ENCODE measurements at regions not wholly inside any gene's neighbourhood (a gene's known extent, or its start where the extent isn't known, plus 50 kb on each side); places are given as distances from the start of the nearest gene placed in this dataset.

- no peaks in the 10 kb centered on the region for H3K27me3 ChIP-seq (ENCODE audit: insufficient read depth, low read length, poor library complexity)
- H2BK5ac ChIP-seq (ENCODE audit: low read length): no peak overlapping the region
- H2AK5ac ChIP-seq (ENCODE audit: low read length): no peak overlapping the region
- DNase-seq: no peak
- no peaks in the 10 kb centered on the region for H3K36me3 ChIP-seq (ENCODE audit: control insufficient read depth, insufficient read depth, low read length)
- H3K23ac ChIP-seq (ENCODE audit: low read length): no peak overlapping the region
- no peak overlapping the region for H3K9ac ChIP-seq (ENCODE audit: low read length)
- no peaks in the 10 kb centered on the region for H3K79me1 ChIP-seq (ENCODE audit: low read length)
- H3K56ac ChIP-seq (ENCODE audit: low read length): no peak overlapping the region
- no peaks in the 10 kb centered on the region for H3K4me1 ChIP-seq (ENCODE audit: control insufficient read depth, low read depth, low read length)
- H2BK15ac ChIP-seq (replicated peaks; ENCODE audit: low read depth): no peak overlapping the region
- no peak overlapping the region for H4K8ac ChIP-seq (ENCODE audit: low read depth, low read length)
- no peak overlapping the region for H3K27ac ChIP-seq (ENCODE audit: low read depth, low read length)
- H2BK120ac ChIP-seq (ENCODE audit: low read depth, low read length): no peak overlapping the region
- H3K4me2 ChIP-seq (ENCODE audit: low read length): no peak overlapping the region
- no peak overlapping the region for H3K4me3 ChIP-seq (ENCODE audit: low read length)
- H4K5ac ChIP-seq (ENCODE audit: low read length): no peak overlapping the region
- no peak overlapping the region for H3K18ac ChIP-seq (ENCODE audit: low read length)
- no peak overlapping the region for H3K4ac ChIP-seq (ENCODE audit: low read depth, low read length)
- no CpG with 5 or more reads among the region's 1 CpG for WGBS (ENCODE audit: extremely low coverage, insufficient coverage, low lambda C conversion rate)
- no peaks in the 10 kb centered on the region for H3K79me2 ChIP-seq (ENCODE audit: control insufficient read depth, insufficient read depth, low read length)
These were observed 134.8 kb upstream of the ABI3BP start for GRCh38 chr3:101128001-101128400.

DNA sequence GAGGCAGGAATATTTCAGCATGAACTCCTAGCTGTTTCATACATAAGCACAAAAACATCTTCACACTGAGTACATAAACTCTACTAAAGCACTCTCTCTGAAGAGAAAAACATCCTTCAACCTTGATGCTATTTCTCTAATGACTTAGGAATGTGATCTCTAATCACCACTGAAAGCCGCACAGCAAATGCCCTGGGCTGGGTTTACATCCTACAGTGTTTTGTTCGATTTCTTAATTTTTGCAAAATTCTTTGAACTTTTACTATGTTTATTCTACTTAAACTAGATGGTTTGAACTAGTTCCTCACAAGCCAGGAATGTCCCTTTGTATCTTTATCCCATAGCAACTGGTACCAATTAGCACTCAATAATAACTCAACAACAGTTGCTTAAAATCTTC lies 130.9 kb upstream of the ABI3BP start:
- no peak overlapping the region for H3K56ac ChIP-seq (ENCODE audit: low read length)
- no peak overlapping the region for H2BK5ac ChIP-seq (ENCODE audit: low read length)
- H3K4ac ChIP-seq (ENCODE audit: low read depth, low read length): no peak overlapping the region
- H4K8ac ChIP-seq (ENCODE audit: low read depth, low read length): no peak overlapping the region
- no peak overlapping the region for H3K9ac ChIP-seq (ENCODE audit: low read length)
- no peak overlapping the region for H2BK15ac ChIP-seq (replicated peaks; ENCODE audit: low read depth)
- no peaks in the 10 kb centered on the region for H3K27me3 ChIP-seq (ENCODE audit: insufficient read depth, low read length, poor library complexity)
- no peak overlapping the region for H4K5ac ChIP-seq (ENCODE audit: low read length)
- H3K4me1 ChIP-seq (ENCODE audit: control insufficient read depth, low read depth, low read length): no peaks in the 10 kb centered on the region
- WGBS (ENCODE audit: extremely low coverage, insufficient coverage, low lambda C conversion rate): no CpG with 5 or more reads among the region's 2 CpGs
- no peaks in the 10 kb centered on the region for H3K79me1 ChIP-seq (ENCODE audit: low read length)
- no peaks in the 10 kb centered on the region for H3K36me3 ChIP-seq (ENCODE audit: control insufficient read depth, insufficient read depth, low read length)
- H3K4me2 ChIP-seq (ENCODE audit: low read length): no peak overlapping the region
- no peak overlapping the region for H2BK120ac ChIP-seq (ENCODE audit: low read depth, low read length)
- no peak overlapping the region for H2AK5ac ChIP-seq (ENCODE audit: low read length)
- no peak overlapping the region for H3K4me3 ChIP-seq (ENCODE audit: low read length)
- no peak overlapping the region for H3K23ac ChIP-seq (ENCODE audit: low read length)
- no peak overlapping the region for H3K18ac ChIP-seq (ENCODE audit: low read length)
- H3K27ac ChIP-seq (ENCODE audit: low read depth, low read length): no peak overlapping the region
- no peak for DNase-seq
- H3K79me2 ChIP-seq (ENCODE audit: control insufficient read depth, insufficient read depth, low read length): no peaks in the 10 kb centered on the region

- no peak overlapping the region for H2AK5ac ChIP-seq (ENCODE audit: low read length)
- DNase-seq: no peak
- H3K56ac ChIP-seq (ENCODE audit: low read length): no peak overlapping the region
- no peak overlapping the region for H3K23ac ChIP-seq (ENCODE audit: low read length)
- no peak overlapping the region for H3K18ac ChIP-seq (ENCODE audit: low read length)
- H2BK5ac ChIP-seq (ENCODE audit: low read length): no peak overlapping the region
- no peak overlapping the region for H4K8ac ChIP-seq (ENCODE audit: low read depth, low read length)
- H4K5ac ChIP-seq (ENCODE audit: low read length): no peak overlapping the region
- H3K4me3 ChIP-seq (ENCODE audit: low read length): no peak overlapping the region
- H2BK120ac ChIP-seq (ENCODE audit: low read depth, low read length): no peak overlapping the region
- no peaks in the 10 kb centered on the region for H3K36me3 ChIP-seq (ENCODE audit: control insufficient read depth, insufficient read depth, low read length)
- no peaks in the 10 kb centered on the region for H3K79me1 ChIP-seq (ENCODE audit: low read length)
- H3K9ac ChIP-seq (ENCODE audit: low read length): no peak overlapping the region
- H3K4ac ChIP-seq (ENCODE audit: low read depth, low read length): no peak overlapping the region
- no peaks in the 10 kb centered on the region for H3K79me2 ChIP-seq (ENCODE audit: control insufficient read depth, insufficient read depth, low read length)
- no peak overlapping the region for H3K4me2 ChIP-seq (ENCODE audit: low read length)
- WGBS (ENCODE audit: extremely low coverage, insufficient coverage, low lambda C conversion rate): no CpG with 5 or more reads among the region's 2 CpGs
- H2BK15ac ChIP-seq (replicated peaks; ENCODE audit: low read depth): no peak overlapping the region
- H3K4me1 ChIP-seq (ENCODE audit: control insufficient read depth, low read depth, low read length): no peaks in the 10 kb centered on the region
- no peak overlapping the region for H3K27ac ChIP-seq (ENCODE audit: low read depth, low read length)
- H3K27me3 ChIP-seq (ENCODE audit: insufficient read depth, low read length, poor library complexity): no peaks in the 10 kb centered on the region
These were observed 129.9 kb upstream of the ABI3BP start for GRCh38 chr3:101123081-101123480.

DNA sequence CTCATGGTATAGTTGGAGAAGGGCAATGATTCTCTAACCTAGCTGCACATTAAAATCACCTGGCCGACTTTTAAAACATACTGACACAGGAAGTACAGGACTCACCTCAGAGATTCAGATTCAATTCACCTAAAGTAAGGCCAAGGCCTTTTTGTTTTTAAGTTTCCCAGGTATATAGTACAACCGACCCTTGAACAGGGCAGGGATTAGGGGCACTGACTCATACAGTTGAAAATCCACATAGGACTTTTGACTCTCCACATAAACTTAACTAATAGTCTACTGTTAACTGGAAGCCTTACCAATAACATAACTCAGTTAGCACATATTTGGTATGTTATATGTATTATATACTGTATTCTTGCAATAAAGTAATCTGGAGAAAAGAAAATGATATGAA lies 129.5 kb upstream of the ABI3BP start:
- no peak for DNase-seq
- Histone ChIP-seq H3K79me1 (ENCODE audit: low read length) (no peaks in the 10 kb centered on the region), H3K27me3 (ENCODE audit: insufficient read depth, low read length, poor library complexity) (no peaks in the 10 kb centered on the region), H3K79me2 (ENCODE audit: control insufficient read depth, insufficient read depth, low read length) (no peaks in the 10 kb centered on the region), H3K56ac (ENCODE audit: low read length) (no peak overlapping the region), H4K8ac (ENCODE audit: low read depth, low read length) (no peak overlapping the region), H3K18ac (ENCODE audit: low read length) (no peak overlapping the region), H3K4me3 (ENCODE audit: low read length) (no peak overlapping the region), H3K36me3 (ENCODE audit: control insufficient read depth, insufficient read depth, low read length) (no peaks in the 10 kb centered on the region), H2BK5ac (ENCODE audit: low read length) (no peak overlapping the region), H2AK5ac (ENCODE audit: low read length) (no peak overlapping the region), H3K27ac (ENCODE audit: low read depth, low read length) (no peak overlapping the region), H3K23ac (ENCODE audit: low read length) (no peak overlapping the region), H4K5ac (ENCODE audit: low read length) (no peak overlapping the region), H3K4me1 (ENCODE audit: control insufficient read depth, low read depth, low read length) (no peaks in the 10 kb centered on the region), H3K4ac (ENCODE audit: low read depth, low read length) (no peak overlapping the region), H2BK120ac (ENCODE audit: low read depth, low read length) (no peak overlapping the region), H2BK15ac (replicated peaks; ENCODE audit: low read depth) (no peak overlapping the region), H3K9ac (ENCODE audit: low read length) (no peak overlapping the region), H3K4me2 (ENCODE audit: low read length) (no peak overlapping the region)
- WGBS (ENCODE audit: extremely low coverage, insufficient coverage, low lambda C conversion rate): no CpG with 5 or more reads among the region's 2 CpGs

DNA sequence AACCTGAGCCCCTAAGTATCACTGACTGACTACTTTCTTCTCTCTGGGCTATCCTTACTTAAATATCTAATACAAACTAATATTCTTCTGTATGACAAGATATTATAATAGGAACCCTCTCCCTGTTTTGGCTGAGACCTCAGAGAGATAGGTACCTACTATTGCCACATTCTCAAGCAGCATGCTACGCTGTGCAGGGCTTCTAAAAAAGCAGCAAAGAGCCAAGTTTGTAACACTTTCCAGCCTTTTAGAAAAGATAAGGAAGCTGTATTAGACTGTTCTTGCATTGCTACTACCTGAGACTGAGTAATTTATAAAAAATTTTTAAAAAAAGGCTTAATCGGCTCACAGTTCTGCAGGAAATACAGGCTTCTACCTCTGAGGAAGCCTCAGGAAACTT lies 126.8 kb upstream of the ABI3BP start:
- H3K23ac ChIP-seq (ENCODE audit: low read length): no peak overlapping the region
- H3K36me3 ChIP-seq (ENCODE audit: control insufficient read depth, insufficient read depth, low read length): no peaks in the 10 kb centered on the region
- H2BK15ac ChIP-seq (replicated peaks; ENCODE audit: low read depth): no peak overlapping the region
- H2BK5ac ChIP-seq (ENCODE audit: low read length): no peak overlapping the region
- H4K8ac ChIP-seq (ENCODE audit: low read depth, low read length): no peak overlapping the region
- no peaks in the 10 kb centered on the region for H3K4me1 ChIP-seq (ENCODE audit: control insufficient read depth, low read depth, low read length)
- no CpG with 5 or more reads among the region's 2 CpGs for WGBS (ENCODE audit: extremely low coverage, insufficient coverage, low lambda C conversion rate)
- no peak overlapping the region for H3K27ac ChIP-seq (ENCODE audit: low read depth, low read length)
- no peak overlapping the region for H3K4me2 ChIP-seq (ENCODE audit: low read length)
- H3K4ac ChIP-seq (ENCODE audit: low read depth, low read length): no peak overlapping the region
- DNase-seq: no peak
- H3K9ac ChIP-seq (ENCODE audit: low read length): no peak overlapping the region
- no peak overlapping the region for H3K18ac ChIP-seq (ENCODE audit: low read length)
- H3K27me3 ChIP-seq (ENCODE audit: insufficient read depth, low read length, poor library complexity): no peaks in the 10 kb centered on the region
- no peak overlapping the region for H4K5ac ChIP-seq (ENCODE audit: low read length)
- no peaks in the 10 kb centered on the region for H3K79me2 ChIP-seq (ENCODE audit: control insufficient read depth, insufficient read depth, low read length)
- H2AK5ac ChIP-seq (ENCODE audit: low read length): no peak overlapping the region
- no peak overlapping the region for H3K4me3 ChIP-seq (ENCODE audit: low read length)
- no peak overlapping the region for H2BK120ac ChIP-seq (ENCODE audit: low read depth, low read length)
- H3K79me1 ChIP-seq (ENCODE audit: low read length): no peaks in the 10 kb centered on the region
- no peak overlapping the region for H3K56ac ChIP-seq (ENCODE audit: low read length)

GRCh38 chr3:101119535-101119934 lies 126.3 kb upstream of the ABI3BP start:
- no peaks in the 10 kb centered on the region for H3K27me3 ChIP-seq (ENCODE audit: insufficient read depth, low read length, poor library complexity)
- no peak overlapping the region for H4K5ac ChIP-seq (ENCODE audit: low read length)
- H2BK120ac ChIP-seq (ENCODE audit: low read depth, low read length): no peak overlapping the region
- H3K27ac ChIP-seq (ENCODE audit: low read depth, low read length): no peak overlapping the region
- no peak overlapping the region for H3K9ac ChIP-seq (ENCODE audit: low read length)
- H3K56ac ChIP-seq (ENCODE audit: low read length): no peak overlapping the region
- no peak overlapping the region for H2AK5ac ChIP-seq (ENCODE audit: low read length)
- no peak overlapping the region for H3K4ac ChIP-seq (ENCODE audit: low read depth, low read length)
- DNase-seq: no peak
- H3K36me3 ChIP-seq (ENCODE audit: control insufficient read depth, insufficient read depth, low read length): no peaks in the 10 kb centered on the region
- no peaks in the 10 kb centered on the region for H3K4me1 ChIP-seq (ENCODE audit: control insufficient read depth, low read depth, low read length)
- H4K8ac ChIP-seq (ENCODE audit: low read depth, low read length): no peak overlapping the region
- no peaks in the 10 kb centered on the region for H3K79me1 ChIP-seq (ENCODE audit: low read length)
- no peak overlapping the region for H3K4me2 ChIP-seq (ENCODE audit: low read length)
- no CpG with 5 or more reads among the region's 3 CpGs for WGBS (ENCODE audit: extremely low coverage, insufficient coverage, low lambda C conversion rate)
- H3K4me3 ChIP-seq (ENCODE audit: low read length): no peak overlapping the region
- no peak overlapping the region for H2BK15ac ChIP-seq (replicated peaks; ENCODE audit: low read depth)
- H2BK5ac ChIP-seq (ENCODE audit: low read length): no peak overlapping the region
- no peaks in the 10 kb centered on the region for H3K79me2 ChIP-seq (ENCODE audit: control insufficient read depth, insufficient read depth, low read length)
- H3K18ac ChIP-seq (ENCODE audit: low read length): no peak overlapping the region
- H3K23ac ChIP-seq (ENCODE audit: low read length): no peak overlapping the region
